Body of pancreas (tissue), 4 donors: ENCODE measurements at regions not wholly inside any gene's neighbourhood (a gene's known extent, or its start where the extent isn't known, plus 50 kb on each side); places are given as distances from the start of the nearest gene placed in this dataset.

Experiments
- ATAC-seq: fragments of 150-250 bp; one replicate; pipeline ENCODE4 v1.9.1; 2016
- DNase-seq, 4 donors: peaks; one replicate each; pipeline ENCODE4 v3.0.0-alpha.2; 2019
- H3K27ac ChIP-seq, 4 donors: fragments of 200-600 bp; sonication (generic); 1 replicate in 3 of 4; 2 replicates in 1 of 4; pipeline versions ENCODE4 v1.5.1 to v1.6.1; 2016 to 2019; ENCODE audit warnings: mild to moderate bottlenecking in 1 of 4, mixed read lengths in 1 of 4, moderate library complexity in 1 of 4
- H3K27me3 ChIP-seq, 2 donors: fragments of 200-600 bp; sonication (generic); one replicate each; pipeline ENCODE4 v1.6.0; 2016; ENCODE audit warnings: mild to moderate bottlenecking in 1 of 2
- H3K36me3 ChIP-seq, 2 donors: fragments of 200-600 bp; sonication (generic); replicated peaks in 1 of 2; 2 replicates each; pipeline ENCODE4 v1.5.1; 2016; ENCODE audit warnings: low read depth in 2 of 2; ENCODE audit not compliant: insufficient read depth in 1 of 2
- H3K4me1 ChIP-seq: fragments of 200-600 bp; sonication (generic); one replicate; pipeline ENCODE4 v1.6.0; 2016
- H3K4me3 ChIP-seq, 2 donors: fragments of 200-600 bp; sonication (generic); 1 replicate in 1 of 2; 2 replicates in 1 of 2; pipeline ENCODE4 v1.5.1; 2016 to 2019
- H3K9me3 ChIP-seq, 3 donors: fragments of 200-600 bp; sonication (generic); 1 replicate in 2 of 3; 2 replicates in 1 of 3; pipeline ENCODE4 v1.5.1; 2016
- POLR2A ChIP-seq, 3 donors: fragments of 450-650 bp; IDR thresholded peaks; one replicate each; pipeline ENCODE4 v1.6.1; 2016; ENCODE audit warnings: antibody characterized with exemption in 3 of 3, mild to moderate bottlenecking in 2 of 3
- WGBS, 2 donors: methylation state at CpG; one replicate each; pipeline ENCODE4 v1.1.5; 2017; 5-methylcytosine and 5-hydroxymethylcytosine counted together
- intact Hi-C: fragments of 100-400 bp; cut with DNase I; formaldehyde crosslinking; loops from one replicate; pipeline ENCODE4 v1.15.1; 2023
- TF ChIP-seq, protein P1 (sequence below), 7 experiments: fragments of 450-650 bp in 4 of 7; fragments of 200-600 bp in 3 of 7; sonication (generic) in 3 of 7; IDR thresholded peaks; one replicate each; pipeline ENCODE4 v1.5.1; 2016 to 2019; ENCODE audit warnings: antibody characterized with exemption in 7 of 7

DNA sequence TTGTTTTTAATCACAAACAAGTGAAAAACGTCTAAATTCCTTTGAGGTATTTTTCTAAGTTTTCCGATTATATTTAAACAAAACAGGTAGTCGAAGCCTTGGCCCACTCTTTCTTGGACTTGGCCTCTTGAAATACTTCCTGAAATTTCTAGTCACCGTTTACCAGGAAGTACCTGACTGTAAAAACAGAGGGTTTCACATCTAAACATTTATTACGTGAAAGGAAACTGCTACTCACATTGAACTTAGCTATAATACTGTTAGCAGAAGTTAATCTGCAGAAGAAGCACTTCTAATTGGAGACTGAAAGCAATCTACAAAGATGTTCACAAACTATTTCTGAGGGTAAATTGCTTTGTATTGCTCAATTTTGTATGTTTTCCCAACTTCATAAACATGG lies 526.0 kb upstream of the ADGRL4 start:
- Histone ChIP-seq H3K4me1 (no peaks in the 10 kb centered on the region), H3K27ac (no peak overlapping the region), H3K9me3 (no peaks in the 10 kb centered on the region), H3K36me3 (no peaks in the 10 kb centered on the region), H3K4me3 (no peak overlapping the region), H3K27me3 (no peaks in the 10 kb centered on the region)
- ATAC-seq (no peak), DNase-seq (no peak)
- intact Hi-C loops, result no loop called here
- no peak for TF ChIP-seq POLR2A (IDR thresholded peaks at IDR 0.05)
- TF ChIP-seq, protein P1, sequence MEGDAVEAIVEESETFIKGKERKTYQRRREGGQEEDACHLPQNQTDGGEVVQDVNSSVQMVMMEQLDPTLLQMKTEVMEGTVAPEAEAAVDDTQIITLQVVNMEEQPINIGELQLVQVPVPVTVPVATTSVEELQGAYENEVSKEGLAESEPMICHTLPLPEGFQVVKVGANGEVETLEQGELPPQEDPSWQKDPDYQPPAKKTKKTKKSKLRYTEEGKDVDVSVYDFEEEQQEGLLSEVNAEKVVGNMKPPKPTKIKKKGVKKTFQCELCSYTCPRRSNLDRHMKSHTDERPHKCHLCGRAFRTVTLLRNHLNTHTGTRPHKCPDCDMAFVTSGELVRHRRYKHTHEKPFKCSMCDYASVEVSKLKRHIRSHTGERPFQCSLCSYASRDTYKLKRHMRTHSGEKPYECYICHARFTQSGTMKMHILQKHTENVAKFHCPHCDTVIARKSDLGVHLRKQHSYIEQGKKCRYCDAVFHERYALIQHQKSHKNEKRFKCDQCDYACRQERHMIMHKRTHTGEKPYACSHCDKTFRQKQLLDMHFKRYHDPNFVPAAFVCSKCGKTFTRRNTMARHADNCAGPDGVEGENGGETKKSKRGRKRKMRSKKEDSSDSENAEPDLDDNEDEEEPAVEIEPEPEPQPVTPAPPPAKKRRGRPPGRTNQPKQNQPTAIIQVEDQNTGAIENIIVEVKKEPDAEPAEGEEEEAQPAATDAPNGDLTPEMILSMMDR (IDR thresholded peaks at IDR 0.05), result no peak
- WGBS, 2 donors, result 53 to 63% methylated on average over 5 of the region's 5 CpGs

- 82 to 87% methylated on average over 2 of the region's 2 CpGs for WGBS, 2 donors
- no peaks in the 10 kb centered on the region for H3K36me3 ChIP-seq
- no peaks in the 10 kb centered on the region for H3K27me3 ChIP-seq
- no peak overlapping the region for H3K27ac ChIP-seq
- no peaks in the 10 kb centered on the region for H3K4me1 ChIP-seq
- DNase-seq, result no peak
- H3K9me3 ChIP-seq, result no peaks in the 10 kb centered on the region
- no peak for ATAC-seq
- no peak overlapping the region for H3K4me3 ChIP-seq
- TF ChIP-seq POLR2A (IDR thresholded peaks at IDR 0.05), result no peak
- TF ChIP-seq, protein P1 (IDR thresholded peaks at IDR 0.05), result no peak
- intact Hi-C loops, result no loop called here
Measured at GRCh38 chr1:79531790-79532189, 525.3 kb upstream of the ADGRL4 start.

- Histone ChIP-seq H3K4me1 (no peaks in the 10 kb centered on the region), H3K9me3 (no peaks in the 10 kb centered on the region), H3K27ac (no peak overlapping the region), H3K27me3 (no peaks in the 10 kb centered on the region), H3K36me3 (no peaks in the 10 kb centered on the region), H3K4me3 (no peak overlapping the region)
- intact Hi-C loops, result no loop called here
- DNase-seq (no peak), ATAC-seq (no peak)
- TF ChIP-seq, protein P1 (IDR thresholded peaks at IDR 0.05), result no peak
- WGBS, 2 donors, result 84 to 91% methylated on average over 2 of the region's 2 CpGs
Measured at GRCh38 chr1:79530476-79530875, 523.9 kb upstream of the ADGRL4 start.

GRCh38 chr1:79530055-79530454 lies 523.5 kb upstream of the ADGRL4 start:
- H3K27ac ChIP-seq, result no peak overlapping the region
- no peaks in the 10 kb centered on the region for H3K9me3 ChIP-seq
- no peak for ATAC-seq
- no peaks in the 10 kb centered on the region for H3K27me3 ChIP-seq
- 75 to 84% methylated on average over 2 of the region's 2 CpGs for WGBS, 2 donors
- H3K36me3 ChIP-seq, result no peaks in the 10 kb centered on the region
- H3K4me1 ChIP-seq, result no peaks in the 10 kb centered on the region
- H3K4me3 ChIP-seq, result no peak overlapping the region
- no peak for DNase-seq
- TF ChIP-seq POLR2A (IDR thresholded peaks at IDR 0.05), result no peak
- TF ChIP-seq, protein P1 (IDR thresholded peaks at IDR 0.05), result no peak
- intact Hi-C loops, result no loop called here

DNA sequence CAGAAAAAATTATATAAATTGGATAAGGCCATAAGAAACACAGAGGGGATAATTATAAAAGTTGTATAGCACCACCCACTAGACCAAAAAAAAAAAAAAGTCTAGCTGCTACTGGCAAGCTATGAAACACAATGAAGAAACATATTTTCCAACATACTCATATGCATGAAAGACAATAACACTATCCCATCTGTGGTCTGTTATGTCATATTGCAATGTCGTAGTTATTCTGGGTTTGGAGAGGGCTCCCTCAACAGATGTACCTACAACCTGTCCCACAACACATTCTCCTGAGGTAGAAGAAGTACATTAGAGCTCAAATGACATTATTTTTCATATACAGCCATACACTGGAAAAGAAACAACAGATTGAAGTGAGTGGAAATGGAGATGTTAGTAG lies 517.6 kb upstream of the ADGRL4 start:
- intact Hi-C loops, result no loop called here
- Histone ChIP-seq H3K27me3 (no peaks in the 10 kb centered on the region), H3K4me3 (no peak overlapping the region), H3K9me3 (no peaks in the 10 kb centered on the region), H3K36me3 (no peaks in the 10 kb centered on the region), H3K4me1 (no peaks in the 10 kb centered on the region), H3K27ac (no peak overlapping the region)
- 50 to 61% methylated on average over 1 of the region's 1 CpG for WGBS, 2 donors
- DNase-seq, result no peak
- TF ChIP-seq, protein P1 (IDR thresholded peaks at IDR 0.05), result no peak
- TF ChIP-seq POLR2A (IDR thresholded peaks at IDR 0.05), result no peak
- no peak for ATAC-seq
